GM23338 (cell line): ENCODE measurements at regions not wholly inside any gene's neighbourhood (a gene's known extent, or its start where the extent isn't known, plus 50 kb on each side); places are given as distances from the start of the nearest gene placed in this dataset.

Source experiments
- ATAC-seq: fragments of 200-7000 bp; cut with Tn5 transposase; 3 replicates; pipeline ENCODE4 v1.9.1; 2020
- DNase-seq: peaks from one replicate; pipeline ENCODE4 v3.0.0-alpha.2; 2015; ENCODE audit warnings: low spot score
- H2AFZ ChIP-seq: fragments of 200-600 bp; sonication (generic); 2 replicates; pipeline ENCODE4 v1.8.0; 2016; ENCODE audit warnings: antibody characterized with exemption, mild to moderate bottlenecking, moderate library complexity
- H3F3A ChIP-seq: fragments of 200-600 bp; sonication (generic); replicated peaks from 2 replicates; pipeline ENCODE4 v1.8.0; 2017; ENCODE audit warnings: antibody characterized with exemption, mixed run types, low read depth
- H3K27ac ChIP-seq: fragments of 200-600 bp; sonication (generic); 2 replicates; pipeline ENCODE4 v1.6.1; 2016; ENCODE audit warnings: low read depth
- H3K27me3 ChIP-seq: fragments of 200-600 bp; sonication (generic); 2 replicates; pipeline ENCODE4 v1.8.0; 2016; ENCODE audit warnings: mild to moderate bottlenecking, mixed run types, moderate library complexity; ENCODE audit not compliant: insufficient read depth
- H3K36me3 ChIP-seq: fragments of 200-600 bp; sonication (generic); 2 replicates; pipeline ENCODE4 v1.8.0; 2016; ENCODE audit warnings: mild to moderate bottlenecking; ENCODE audit not compliant: insufficient read depth
- H3K4me1 ChIP-seq: fragments of 200-600 bp; sonication (generic); 2 replicates; pipeline ENCODE4 v1.8.0; 2016; ENCODE audit warnings: mild to moderate bottlenecking, moderate library complexity; ENCODE audit not compliant: insufficient read depth
- H3K4me2 ChIP-seq: fragments of 200-600 bp; sonication (generic); 2 replicates; pipeline ENCODE4 v1.7.1; 2017; ENCODE audit warnings: mixed run types
- H3K4me3 ChIP-seq: fragments of 200-600 bp; sonication (generic); 2 replicates; pipeline ENCODE4 v1.6.1; 2016; ENCODE audit warnings: mixed run types
- H3K79me2 ChIP-seq: fragments of 200-600 bp; sonication (generic); replicated peaks from 2 replicates; pipeline ENCODE4 v1.8.0; 2017; ENCODE audit warnings: mild to moderate bottlenecking; ENCODE audit not compliant: insufficient read depth
- H3K9me2 ChIP-seq: fragments of 200-600 bp; sonication (generic); 2 replicates; pipeline ENCODE4 v1.8.0; 2017; ENCODE audit not compliant: insufficient read depth
- H4K20me1 ChIP-seq: fragments of 200-600 bp; sonication (generic); replicated peaks from 2 replicates; pipeline ENCODE4 v1.8.0; 2017; ENCODE audit warnings: mild to moderate bottlenecking; ENCODE audit not compliant: insufficient read depth
- H3K27ac Mint-ChIP-seq: 2 replicates; pipeline ENCODE4 v1.8.0; 2020; ENCODE audit warnings: inconsistent platforms, mild to moderate bottlenecking, moderate library complexity, mixed read lengths
- H3K27me3 Mint-ChIP-seq: 3 replicates; pipeline ENCODE4 v1.8.0; 2022; ENCODE audit warnings: low read depth, mild to moderate bottlenecking, moderate library complexity, mixed read lengths, inconsistent platforms; ENCODE audit not compliant: insufficient read depth, poor library complexity
- H3K36me3 Mint-ChIP-seq: 3 replicates; pipeline ENCODE4 v1.8.0; 2021; ENCODE audit warnings: low read depth, mild to moderate bottlenecking, inconsistent platforms, moderate library complexity, mixed read lengths
- H3K4me1 Mint-ChIP-seq: 3 replicates; pipeline ENCODE4 v1.8.0; 2020; ENCODE audit warnings: mild to moderate bottlenecking, inconsistent platforms, mixed read lengths
- H3K4me3 Mint-ChIP-seq: 3 replicates; pipeline ENCODE4 v1.8.0; 2021; ENCODE audit warnings: moderate library complexity, mild to moderate bottlenecking, inconsistent platforms, mixed read lengths
- H3K9me3 Mint-ChIP-seq: 3 replicates; pipeline ENCODE4 v1.8.0; 2020; ENCODE audit warnings: moderate library complexity, mild to moderate bottlenecking, inconsistent platforms, mixed read lengths
- CREB1 ChIP-seq: fragments of 250-450 bp; sonication (Bioruptor Pico); IDR thresholded peaks from 2 replicates; pipeline ENCODE4 v1.5.0; 2020; ENCODE audit warnings: low read depth, mild to moderate bottlenecking, moderate library complexity
- EZH2 ChIP-seq: fragments of 200-600 bp; sonication (generic); IDR thresholded peaks from one replicate; pipeline ENCODE4 v1.8.0; 2017; ENCODE audit warnings: antibody characterized with exemption, mild to moderate bottlenecking, low read depth; ENCODE audit not compliant: unreplicated experiment
- EZH2phosphoT487 ChIP-seq: fragments of 200-600 bp; sonication (generic); IDR thresholded peaks from one replicate; pipeline ENCODE4 v1.8.1; 2018; ENCODE audit warnings: antibody characterized with exemption; ENCODE audit not compliant: unreplicated experiment
- JUNB ChIP-seq: IDR thresholded peaks from one replicate; pipeline ENCODE4 v1.6.1; 2016; ENCODE audit warnings: antibody characterized with exemption; ENCODE audit not compliant: unreplicated experiment
- NANOG ChIP-seq: IDR thresholded peaks from 2 replicates; pipeline ENCODE4 v1.6.1; 2016; ENCODE audit warnings: antibody characterized with exemption, borderline replicate concordance
- POLR2AphosphoS5 ChIP-seq: IDR thresholded peaks from 2 replicates; pipeline ENCODE4 v1.6.1; 2016; ENCODE audit warnings: antibody characterized with exemption, low read depth
- REST ChIP-seq: IDR thresholded peaks from one replicate; pipeline ENCODE4 v1.6.1; 2018; ENCODE audit warnings: antibody characterized with exemption; ENCODE audit not compliant: unreplicated experiment
- ZNF114 ChIP-seq: fragments of 250-450 bp; sonication (Bioruptor Pico); IDR thresholded peaks from 2 replicates; pipeline ENCODE4 v1.5.0; 2020; ENCODE audit warnings: mild to moderate bottlenecking, moderate library complexity
- ZNF331 ChIP-seq: fragments of 250-450 bp; sonication (Bioruptor Pico); IDR thresholded peaks from 2 replicates; pipeline ENCODE4 v1.5.0; 2020; ENCODE audit warnings: low read depth, mild to moderate bottlenecking, moderate library complexity

- TF ChIP-seq REST = no peak
- no peak for TF ChIP-seq ZNF114 (CRISPR knock-in tag)
Measured at GRCh38 chr9:81852820-81853219, 75.4 kb upstream of the SPATA31D4 start (continued).

- Histone ChIP-seq H3K79me2 (no peaks in the 10 kb centered on the region), H3K36me3 (no peaks in the 10 kb centered on the region), H3K4me2 (no peak overlapping the region), H2AFZ (no peak overlapping the region), H3F3A (no peaks in the 10 kb centered on the region), H3K9me2 (no peaks in the 10 kb centered on the region), H4K20me1 (no peaks in the 10 kb centered on the region), H3K27ac (no peak overlapping the region), H3K27me3 (no peaks in the 10 kb centered on the region), H3K4me1 (no peaks in the 10 kb centered on the region), H3K4me3 (no peak overlapping the region)
- Mint-ChIP-seq H3K4me1 (no peaks in the 10 kb centered on the region), H3K4me3 (no peak overlapping the region), H3K27me3 (no peaks in the 10 kb centered on the region), H3K27ac (no peak overlapping the region), H3K9me3 (no peaks in the 10 kb centered on the region), H3K36me3 (no peaks in the 10 kb centered on the region)
- DNase-seq = no peak
- ATAC-seq = no peak
- no peak for TF ChIP-seq ZNF331 (CRISPR knock-in tag)
- TF ChIP-seq CREB1 (CRISPR knock-in tag) = no peak
- TF ChIP-seq EZH2 = no peak
- TF ChIP-seq JUNB = no peak
- no peak for TF ChIP-seq ZNF114 (CRISPR knock-in tag)
- no peak for TF ChIP-seq EZH2phosphoT487
- no peak for TF ChIP-seq NANOG
- no peak for TF ChIP-seq POLR2AphosphoS5
- no peak for TF ChIP-seq REST
Measured at GRCh38 chr9:81855538-81855937, 72.7 kb upstream of the SPATA31D4 start.
